ENCODE measurements at regions not wholly inside any gene's neighbourhood (a gene's known extent, or its start where the extent isn't known, plus 50 kb on each side); places are given as distances from the start of the nearest gene placed in this dataset.
"Not testable (repeated sequence)": the region's sequence is repeated elsewhere in the genome, so short reads cannot be mapped to it uniquely, and the experiment has no call there.

- DNase-seq (ENCODE audit: low read depth, low spot score); in situ Hi-C loops (cut with HindIII; ENCODE audit: low pct_unique_long_range_greater_than_20kb, low sequenced_read_pairs): not testable (repeated sequence)
Measured at GRCh38 chr21:27929179-27929578, 962.3 kb upstream of the ADAMTS5 start.

- in situ Hi-C loops (cut with HindIII; ENCODE audit: low pct_unique_long_range_greater_than_20kb, low sequenced_read_pairs); DNase-seq (ENCODE audit: low read depth, low spot score): not testable (repeated sequence)
Measured at GRCh38 chr21:27928534-27929115, 961.7 kb upstream of the ADAMTS5 start.

GRCh38 chr21:27921421-27921820 lies 954.5 kb upstream of the ADAMTS5 start:
- in situ Hi-C loops (cut with HindIII; ENCODE audit: low pct_unique_long_range_greater_than_20kb, low sequenced_read_pairs); DNase-seq (ENCODE audit: low read depth, low spot score): not testable (repeated sequence)

- in situ Hi-C loops (cut with HindIII; ENCODE audit: low pct_unique_long_range_greater_than_20kb, low sequenced_read_pairs) = not testable (repeated sequence)
Measured at GRCh38 chr21:27917966-27918365, 951.1 kb upstream of the ADAMTS5 start.

GRCh38 chr21:27916326-27916725 lies 949.4 kb upstream of the ADAMTS5 start:
- in situ Hi-C loops (cut with HindIII; ENCODE audit: low pct_unique_long_range_greater_than_20kb, low sequenced_read_pairs); DNase-seq (ENCODE audit: low read depth, low spot score): not testable (repeated sequence)

More at GRCh38 chr21:27917966-27918365, 951.1 kb upstream of the ADAMTS5 start:
- not testable (repeated sequence) for DNase-seq (ENCODE audit: low read depth, low spot score)

- DNase-seq (ENCODE audit: low read depth, low spot score); in situ Hi-C loops (cut with HindIII; ENCODE audit: low pct_unique_long_range_greater_than_20kb, low sequenced_read_pairs): not testable (repeated sequence)
Measured at GRCh38 chr21:27912133-27912532, 945.2 kb upstream of the ADAMTS5 start.

GRCh38 chr21:27909487-27909886 lies 942.6 kb upstream of the ADAMTS5 start:
- in situ Hi-C loops (cut with HindIII; ENCODE audit: low pct_unique_long_range_greater_than_20kb, low sequenced_read_pairs); DNase-seq (ENCODE audit: low read depth, low spot score): not testable (repeated sequence)

GRCh38 chr21:27908816-27909215 lies 941.9 kb upstream of the ADAMTS5 start:
- DNase-seq (ENCODE audit: low read depth, low spot score); in situ Hi-C loops (cut with HindIII; ENCODE audit: low pct_unique_long_range_greater_than_20kb, low sequenced_read_pairs): not testable (repeated sequence)

GRCh38 chr21:27902904-27903303 lies 936.0 kb upstream of the ADAMTS5 start:
- in situ Hi-C loops (cut with HindIII; ENCODE audit: low pct_unique_long_range_greater_than_20kb, low sequenced_read_pairs); DNase-seq (ENCODE audit: low read depth, low spot score): not testable (repeated sequence)

- in situ Hi-C loops (cut with HindIII; ENCODE audit: low pct_unique_long_range_greater_than_20kb, low sequenced_read_pairs) = not testable (repeated sequence)
- peak; percentile 65 for DNase-seq (ENCODE audit: low read depth, low spot score)
Measured at GRCh38 chr21:27893619-27894018, 926.7 kb upstream of the ADAMTS5 start.

- in situ Hi-C loops (cut with HindIII; ENCODE audit: low pct_unique_long_range_greater_than_20kb, low sequenced_read_pairs) = not testable (repeated sequence)
- peak; percentile 93 for DNase-seq (ENCODE audit: low read depth, low spot score)
Measured at GRCh38 chr21:27891495-27891894, 924.6 kb upstream of the ADAMTS5 start.

- in situ Hi-C loops (cut with HindIII; ENCODE audit: low pct_unique_long_range_greater_than_20kb, low sequenced_read_pairs) = not testable (repeated sequence)
Measured at GRCh38 chr21:27887808-27888455, 921.0 kb upstream of the ADAMTS5 start.

GRCh38 chr21:27885296-27885711 lies 918.4 kb upstream of the ADAMTS5 start:
- no peak for DNase-seq (ENCODE audit: low read depth, low spot score)
- in situ Hi-C loops (cut with HindIII; ENCODE audit: low pct_unique_long_range_greater_than_20kb, low sequenced_read_pairs) = no loop called here

More at GRCh38 chr21:27887808-27888455, 921.0 kb upstream of the ADAMTS5 start:
- not testable (repeated sequence) for DNase-seq (ENCODE audit: low read depth, low spot score)

- DNase-seq (ENCODE audit: low read depth, low spot score); in situ Hi-C loops (cut with HindIII; ENCODE audit: low pct_unique_long_range_greater_than_20kb, low sequenced_read_pairs): not testable (repeated sequence)
Measured at GRCh38 chr21:27881331-27881730, 914.4 kb upstream of the ADAMTS5 start.

GRCh38 chr21:27872411-27872810 lies 905.5 kb upstream of the ADAMTS5 start:
- DNase-seq (ENCODE audit: low read depth, low spot score); in situ Hi-C loops (cut with HindIII; ENCODE audit: low pct_unique_long_range_greater_than_20kb, low sequenced_read_pairs): not testable (repeated sequence)

GRCh38 chr21:27870755-27871154 lies 903.9 kb upstream of the ADAMTS5 start:
- in situ Hi-C loops (cut with HindIII; ENCODE audit: low pct_unique_long_range_greater_than_20kb, low sequenced_read_pairs) = not testable (repeated sequence)

GRCh38 chr21:27860314-27860955 lies 893.5 kb upstream of the ADAMTS5 start:
- in situ Hi-C loops (cut with HindIII; ENCODE audit: low pct_unique_long_range_greater_than_20kb, low sequenced_read_pairs); DNase-seq (ENCODE audit: low read depth, low spot score): not testable (repeated sequence)

More at GRCh38 chr21:27870755-27871154, 903.9 kb upstream of the ADAMTS5 start:
- not testable (repeated sequence) for DNase-seq (ENCODE audit: low read depth, low spot score)

- DNase-seq (ENCODE audit: low read depth, low spot score); in situ Hi-C loops (cut with HindIII; ENCODE audit: low pct_unique_long_range_greater_than_20kb, low sequenced_read_pairs): not testable (repeated sequence)
Measured at GRCh38 chr21:27858053-27858825, 891.4 kb upstream of the ADAMTS5 start.

Data from SK-MEL-5 (cell line).